ENCODE measurements at regions not wholly inside any gene's neighbourhood (a gene's known extent, or its start where the extent isn't known, plus 50 kb on each side); places are given as distances from the start of the nearest gene placed in this dataset.

- no peak for DNase-seq
Observed at GRCh38 chr17:72511242-72511641, 390.4 kb downstream of the SOX9 start.

GRCh38 chr17:72511874-72512273, 391.1 kb downstream of the SOX9 start:
- no peak for DNase-seq

- no peak for DNase-seq
Observed at GRCh38 chr17:72512649-72513556, 392.1 kb downstream of the SOX9 start.

GRCh38 chr17:72514321-72514861, 393.6 kb downstream of the SOX9 start:
- DNase-seq, result no peak

GRCh38 chr17:72514891-72515290, 394.1 kb downstream of the SOX9 start:
- no peak for DNase-seq

- no peak for DNase-seq
Observed at GRCh38 chr17:72515291-72516065, 394.7 kb downstream of the SOX9 start.

GRCh38 chr17:72516772-72517399, 396.1 kb downstream of the SOX9 start:
- no peak for DNase-seq

- no peak for DNase-seq
Observed at GRCh38 chr17:72517413-72518158, 396.8 kb downstream of the SOX9 start.

- DNase-seq, result no peak
Observed at GRCh38 chr17:72518159-72518732, 397.4 kb downstream of the SOX9 start.

GRCh38 chr17:72518753-72519597, 398.2 kb downstream of the SOX9 start:
- no peak for DNase-seq

- no peak for DNase-seq
Observed at GRCh38 chr17:72519598-72519936, 398.7 kb downstream of the SOX9 start.

- DNase-seq, result no peak
Observed at GRCh38 chr17:72520665-72521303, 400.0 kb downstream of the SOX9 start.

- DNase-seq, result no peak
Observed at GRCh38 chr17:72523491-72523890, 402.7 kb downstream of the SOX9 start.

- DNase-seq, result no peak
Observed at GRCh38 chr17:72525225-72526015, 404.6 kb downstream of the SOX9 start.

GRCh38 chr17:72526769-72527168, 405.9 kb downstream of the SOX9 start:
- no peak for DNase-seq

- no peak for DNase-seq
Observed at GRCh38 chr17:72527789-72528188, 407.0 kb downstream of the SOX9 start.

GRCh38 chr17:72528683-72529082, 407.9 kb downstream of the SOX9 start:
- DNase-seq, result no peak

- no peak for DNase-seq
Observed at GRCh38 chr17:72529386-72529785, 408.6 kb downstream of the SOX9 start.

GRCh38 chr17:72530454-72530853, 409.6 kb downstream of the SOX9 start:
- DNase-seq, result no peak

GRCh38 chr17:72531729-72532128, 410.9 kb downstream of the SOX9 start:
- DNase-seq, result no peak
